Panc1 (cell line): ENCODE measurements at regions not wholly inside any gene's neighbourhood (a gene's known extent, or its start where the extent isn't known, plus 50 kb on each side); places are given as distances from the start of the nearest gene placed in this dataset.

Experiments
- ATAC-seq: fragments of 200-7000 bp; cut with Tn5 transposase; 2 replicates; pipeline ENCODE4 v1.9.1; 2020; ENCODE audit warnings: mild to moderate bottlenecking, moderate library complexity
- BruUV-seq: library from RNA; stranded (reverse); fragments of 400-500 nt; replicated peaks from 2 replicates; lab custom pipeline; 2021; lab: Mats Ljungman, UMichigan
- CTCF ChIA-PET: fragments of 300-600 bp; sonication (Branson Sonifier 250); formaldehyde crosslinking; loops from one replicate; lab custom pipeline; 2022; ENCODE audit warnings: antibody characterized with exemption; lab: Charles Lee
- POLR2A ChIA-PET: fragments of 300-600 bp; sonication (Branson Sonifier 250); formaldehyde crosslinking; loops from one replicate; lab custom pipeline; 2022; ENCODE audit warnings: antibody characterized with exemption; lab: Charles Lee
- DNase-seq: peaks from one replicate; pipeline ENCODE4 v3.0.0-alpha.2; 2010; ENCODE audit warnings: low read depth, low spot score
- H3K27ac ChIP-seq: 2 replicates; pipeline ENCODE4 v1.5.1; 2011; ENCODE audit warnings: mild to moderate bottlenecking, low read length, inconsistent platforms
- H3K27me3 ChIP-seq: fragments of 200-500 bp; sonication (Bioruptor generic); 2 replicates; pipeline ENCODE4 v1.6.0; 2014; ENCODE audit warnings: low read length, inconsistent platforms; ENCODE audit not compliant: control insufficient read depth, insufficient read depth
- H3K36me3 ChIP-seq: fragments of 200-500 bp; sonication (Bioruptor generic); 2 replicates; pipeline ENCODE4 v1.5.1; 2014; ENCODE audit warnings: inconsistent platforms, mild to moderate bottlenecking, low read length, moderate library complexity; ENCODE audit not compliant: control insufficient read depth, insufficient read depth
- H3K4me1 ChIP-seq: 2 replicates; pipeline ENCODE4 v1.5.1; 2011; ENCODE audit warnings: inconsistent platforms, mild to moderate bottlenecking, low read length, moderate library complexity; ENCODE audit not compliant: control insufficient read depth, insufficient read depth
- H3K4me3 ChIP-seq, 2 experiments: 2 replicates each; pipeline ENCODE4 v1.5.1; 2011 to 2012; ENCODE audit warnings: low read depth in 2 of 2, low read length in 2 of 2, mild to moderate bottlenecking in 2 of 2, inconsistent platforms in 1 of 2, moderate library complexity in 1 of 2
- H3K9me3 ChIP-seq: fragments of 200-500 bp; sonication (Bioruptor generic); 2 replicates; pipeline ENCODE4 v1.5.1; 2014; ENCODE audit warnings: low read depth, mild to moderate bottlenecking, inconsistent platforms, low read length, moderate library complexity; ENCODE audit not compliant: control insufficient read depth, insufficient read depth
- CTCF ChIP-seq: fragments of 450-650 bp; IDR thresholded peaks from 2 replicates; pipeline ENCODE4 v1.5.1; 2017; ENCODE audit warnings: mild to moderate bottlenecking
- POLR2AphosphoS5 ChIP-seq: IDR thresholded peaks from 2 replicates; pipeline ENCODE4 v1.6.1; 2012; ENCODE audit warnings: mild to moderate bottlenecking, low read depth, low read length, moderate library complexity
- REST ChIP-seq, 2 experiments: IDR thresholded peaks; 2 replicates each; pipeline ENCODE4 v1.6.1; 2011 to 2012; ENCODE audit warnings: low read depth in 2 of 2, control low read depth in 1 of 2, low read length in 1 of 2, mild to moderate bottlenecking in 1 of 2, moderate library complexity in 1 of 2; ENCODE audit not compliant: insufficient read depth in 1 of 2
- SIN3A ChIP-seq: IDR thresholded peaks from 2 replicates; pipeline ENCODE4 v1.6.1; 2012; ENCODE audit warnings: low read depth, mild to moderate bottlenecking, low read length, moderate library complexity, borderline replicate concordance; ENCODE audit not compliant: insufficient read depth
- TCF7L2 ChIP-seq: IDR thresholded peaks from 2 replicates; pipeline ENCODE4 v1.6.1; 2011; ENCODE audit warnings: mild to moderate bottlenecking, low read depth, low read length, inconsistent platforms
- in situ Hi-C: cut with HindIII; loops from 2 replicates; pipeline ENCODE4 v1.10.0; 2016; ENCODE audit warnings: low sequenced_read_pairs, low pct_unique_long_range_greater_than_20kb
- intact Hi-C: fragments of 100-400 bp; cut with micrococcal nuclease; formaldehyde crosslinking; loops from one replicate; pipeline ENCODE4 v1.10.0; 2022; ENCODE audit not compliant: unreplicated experiment

GRCh38 chr3:6189384-6189783 lies 671.5 kb upstream of the GRM7 start:
- Histone ChIP-seq H3K4me1 (no peaks in the 10 kb centered on the region), H3K27me3 (no peaks in the 10 kb centered on the region), H3K9me3 (no peaks in the 10 kb centered on the region), H3K27ac (no peak overlapping the region), H3K36me3 (no peaks in the 10 kb centered on the region), H3K4me3 (no peak overlapping the region)
- in situ Hi-C loops = no loop called here
- DNase-seq (no peak), ATAC-seq (no peak)
- CTCF ChIA-PET = no interaction called here
- intact Hi-C loops = no loop called here
- POLR2A ChIA-PET = no interaction called here
- BruUV-seq = no TSS peak
- TF ChIP-seq TCF7L2 (no peak), SIN3A (no peak), POLR2AphosphoS5 (no peak), REST (IDR thresholded peaks at IDR 0.05; ENCODE audit: insufficient read depth in 1 of 2, low read depth in 2 of 2, low read length in 1 of 2) (no peak), CTCF (no peak)

- no peak for TF ChIP-seq TCF7L2
- TF ChIP-seq CTCF = no peak
- no peak for TF ChIP-seq SIN3A
- no peak for TF ChIP-seq REST (IDR thresholded peaks at IDR 0.05; ENCODE audit: insufficient read depth in 1 of 2, low read depth in 2 of 2, low read length in 1 of 2)
- ChIA-PET POLR2A (no interaction called here), CTCF (no interaction called here)
- ATAC-seq (no peak), DNase-seq (no peak)
- in situ Hi-C loops (no loop called here), intact Hi-C loops (no loop called here)
- Histone ChIP-seq H3K4me3 (no peak overlapping the region), H3K27me3 (no peaks in the 10 kb centered on the region), H3K36me3 (no peaks in the 10 kb centered on the region), H3K4me1 (no peaks in the 10 kb centered on the region), H3K9me3 (no peaks in the 10 kb centered on the region), H3K27ac (no peak overlapping the region)
- BruUV-seq = no TSS peak
These were observed 656.0 kb upstream of the GRM7 start for GRCh38 chr3:6204891-6205290.
